DND-41 (cell line): ENCODE measurements at regions not wholly inside any gene's neighbourhood (a gene's known extent, or its start where the extent isn't known, plus 50 kb on each side); places are given as distances from the start of the nearest gene placed in this dataset.

Experiments used
- ATAC-seq: fragments of 200-7000 bp; cut with Tn5 transposase; 3 replicates; pipeline ENCODE4 v1.9.1; 2021; ENCODE audit warnings: low read depth; ENCODE audit not compliant: insufficient read depth
- DNase-seq: peaks from one replicate; pipeline ENCODE4 v3.0.0-alpha.2; 2020
- H2AFZ ChIP-seq: 2 replicates; pipeline ENCODE4 v1.6.0; 2012; ENCODE audit warnings: low read depth, low read length
- H3K27ac ChIP-seq: 2 replicates; pipeline ENCODE4 v1.5.1; 2012; ENCODE audit warnings: low read length, inconsistent platforms
- H3K27me3 ChIP-seq: fragments of 200-600 bp; sonication (generic); 2 replicates; pipeline ENCODE4 v1.6.0; 2012; ENCODE audit warnings: low read length, mild to moderate bottlenecking, inconsistent platforms; ENCODE audit not compliant: insufficient read depth, poor library complexity
- H3K36me3 ChIP-seq: 2 replicates; pipeline ENCODE4 v1.5.1; 2012; ENCODE audit warnings: low read length, inconsistent platforms; ENCODE audit not compliant: insufficient read depth
- H3K4me1 ChIP-seq: 2 replicates; pipeline ENCODE4 v1.5.1; 2012; ENCODE audit warnings: mild to moderate bottlenecking, low read length; ENCODE audit not compliant: insufficient read depth
- H3K4me2 ChIP-seq: 2 replicates; pipeline ENCODE4 v1.6.0; 2012; ENCODE audit warnings: mild to moderate bottlenecking, moderate library complexity, low read length, inconsistent platforms; ENCODE audit not compliant: insufficient read depth
- H3K4me3 ChIP-seq, 2 experiments: fragments of 200-600 bp in 1 of 2; shearing (Covaris generic) in 1 of 2; 2 replicates each; pipeline ENCODE4 v1.5.1; 2012 to 2016; ENCODE audit warnings: inconsistent platforms in 2 of 2, low read length in 2 of 2, mild to moderate bottlenecking in 2 of 2, low read depth in 1 of 2, moderate library complexity in 1 of 2
- H3K79me2 ChIP-seq: 2 replicates; pipeline ENCODE4 v1.6.0; 2012; ENCODE audit warnings: low read length, inconsistent platforms; ENCODE audit not compliant: insufficient read depth
- H3K9ac ChIP-seq: 2 replicates; pipeline ENCODE4 v1.6.0; 2012; ENCODE audit warnings: low read depth, mild to moderate bottlenecking, inconsistent platforms, low read length, moderate library complexity
- H3K9me3 ChIP-seq: 2 replicates; pipeline ENCODE4 v1.5.1; 2012; ENCODE audit warnings: low read length, moderate library complexity, mild to moderate bottlenecking, inconsistent platforms; ENCODE audit not compliant: insufficient read depth, severe bottlenecking
- H4K20me1 ChIP-seq: 2 replicates; pipeline ENCODE4 v1.6.0; 2012; ENCODE audit warnings: low read length; ENCODE audit not compliant: insufficient read depth
- CTCF ChIP-seq: IDR thresholded peaks from 2 replicates; pipeline ENCODE4 v1.5.1; 2012; ENCODE audit warnings: borderline replicate concordance, low read length, moderate library complexity, mild to moderate bottlenecking; ENCODE audit not compliant: poor library complexity, severe bottlenecking; ENCODE audit errors: extremely low read depth
- EZH2 ChIP-seq: IDR thresholded peaks from 3 replicates; pipeline ENCODE4 v1.6.1; 2012; ENCODE audit warnings: borderline replicate concordance, low read depth, mild to moderate bottlenecking, moderate library complexity, low read length, inconsistent platforms; ENCODE audit not compliant: severe bottlenecking

GRCh38 chr5:116631147-116631546, 56.5 kb upstream of the SEMA6A start:
- H3K79me2 ChIP-seq, result no peaks in the 10 kb centered on the region
- H2AFZ ChIP-seq, result no peak overlapping the region
- H3K36me3 ChIP-seq, result no peaks in the 10 kb centered on the region

GRCh38 chr5:116629168-116629567, 54.5 kb upstream of the SEMA6A start:
- Histone ChIP-seq H3K4me3 (no peak overlapping the region), H3K4me2 (no peak overlapping the region), H3K9me3 (no peaks in the 10 kb centered on the region), H3K27me3 (no peaks in the 10 kb centered on the region), H3K4me1 (no peaks in the 10 kb centered on the region), H3K36me3 (no peaks in the 10 kb centered on the region), H2AFZ (no peak overlapping the region), H3K27ac (no peak overlapping the region), H3K9ac (no peak overlapping the region), H4K20me1 (no peaks in the 10 kb centered on the region), H3K79me2 (no peaks in the 10 kb centered on the region)
- DNase-seq (no peak), ATAC-seq (no peak)
- no peak for TF ChIP-seq EZH2
- no peak for TF ChIP-seq CTCF

More at GRCh38 chr5:116631147-116631546, 56.5 kb upstream of the SEMA6A start:
- no peak overlapping the region for H3K4me3 ChIP-seq
- no peak overlapping the region for H3K27ac ChIP-seq
- no peaks in the 10 kb centered on the region for H4K20me1 ChIP-seq
- ATAC-seq (no peak), DNase-seq (no peak)
- H3K4me1 ChIP-seq, result no peaks in the 10 kb centered on the region
- no peak for TF ChIP-seq EZH2
- TF ChIP-seq CTCF, result no peak
- H3K27me3 ChIP-seq, result no peaks in the 10 kb centered on the region
- H3K9me3 ChIP-seq, result no peaks in the 10 kb centered on the region
- no peak overlapping the region for H3K4me2 ChIP-seq
- H3K9ac ChIP-seq, result no peak overlapping the region

- Histone ChIP-seq H3K36me3 (no peaks in the 10 kb centered on the region), H3K4me3 (no peak overlapping the region), H3K4me2 (no peak overlapping the region), H3K4me1 (no peaks in the 10 kb centered on the region), H3K9me3 (no peaks in the 10 kb centered on the region), H3K9ac (no peak overlapping the region), H2AFZ (no peak overlapping the region), H3K27ac (no peak overlapping the region), H3K79me2 (no peaks in the 10 kb centered on the region), H4K20me1 (no peaks in the 10 kb centered on the region), H3K27me3 (no peaks in the 10 kb centered on the region)
- no peak for ATAC-seq
- no peak for DNase-seq
- TF ChIP-seq EZH2, result no peak
- no peak for TF ChIP-seq CTCF
Observed at GRCh38 chr5:116626945-116627679, 52.5 kb upstream of the SEMA6A start.
